GM23338 (cell line): ENCODE measurements at regions not wholly inside any gene's neighbourhood (a gene's known extent, or its start where the extent isn't known, plus 50 kb on each side); places are given as distances from the start of the nearest gene placed in this dataset.

Source experiments
- ATAC-seq: fragments of 200-7000 bp; cut with Tn5 transposase; 3 replicates; pipeline ENCODE4 v1.9.1; 2020
- DNase-seq: peaks from one replicate; pipeline ENCODE4 v3.0.0-alpha.2; 2015; ENCODE audit warnings: low spot score
- H2AFZ ChIP-seq: fragments of 200-600 bp; sonication (generic); 2 replicates; pipeline ENCODE4 v1.8.0; 2016; ENCODE audit warnings: antibody characterized with exemption, mild to moderate bottlenecking, moderate library complexity
- H3F3A ChIP-seq: fragments of 200-600 bp; sonication (generic); replicated peaks from 2 replicates; pipeline ENCODE4 v1.8.0; 2017; ENCODE audit warnings: antibody characterized with exemption, mixed run types, low read depth
- H3K27ac ChIP-seq: fragments of 200-600 bp; sonication (generic); 2 replicates; pipeline ENCODE4 v1.6.1; 2016; ENCODE audit warnings: low read depth
- H3K27me3 ChIP-seq: fragments of 200-600 bp; sonication (generic); 2 replicates; pipeline ENCODE4 v1.8.0; 2016; ENCODE audit warnings: mild to moderate bottlenecking, mixed run types, moderate library complexity; ENCODE audit not compliant: insufficient read depth
- H3K36me3 ChIP-seq: fragments of 200-600 bp; sonication (generic); 2 replicates; pipeline ENCODE4 v1.8.0; 2016; ENCODE audit warnings: mild to moderate bottlenecking; ENCODE audit not compliant: insufficient read depth
- H3K4me1 ChIP-seq: fragments of 200-600 bp; sonication (generic); 2 replicates; pipeline ENCODE4 v1.8.0; 2016; ENCODE audit warnings: mild to moderate bottlenecking, moderate library complexity; ENCODE audit not compliant: insufficient read depth
- H3K4me2 ChIP-seq: fragments of 200-600 bp; sonication (generic); 2 replicates; pipeline ENCODE4 v1.7.1; 2017; ENCODE audit warnings: mixed run types
- H3K4me3 ChIP-seq: fragments of 200-600 bp; sonication (generic); 2 replicates; pipeline ENCODE4 v1.6.1; 2016; ENCODE audit warnings: mixed run types
- H3K79me2 ChIP-seq: fragments of 200-600 bp; sonication (generic); replicated peaks from 2 replicates; pipeline ENCODE4 v1.8.0; 2017; ENCODE audit warnings: mild to moderate bottlenecking; ENCODE audit not compliant: insufficient read depth
- H3K9me2 ChIP-seq: fragments of 200-600 bp; sonication (generic); 2 replicates; pipeline ENCODE4 v1.8.0; 2017; ENCODE audit not compliant: insufficient read depth
- H4K20me1 ChIP-seq: fragments of 200-600 bp; sonication (generic); replicated peaks from 2 replicates; pipeline ENCODE4 v1.8.0; 2017; ENCODE audit warnings: mild to moderate bottlenecking; ENCODE audit not compliant: insufficient read depth
- H3K27ac Mint-ChIP-seq: 2 replicates; pipeline ENCODE4 v1.8.0; 2020; ENCODE audit warnings: inconsistent platforms, mild to moderate bottlenecking, moderate library complexity, mixed read lengths
- H3K27me3 Mint-ChIP-seq: 3 replicates; pipeline ENCODE4 v1.8.0; 2022; ENCODE audit warnings: low read depth, mild to moderate bottlenecking, moderate library complexity, mixed read lengths, inconsistent platforms; ENCODE audit not compliant: insufficient read depth, poor library complexity
- H3K36me3 Mint-ChIP-seq: 3 replicates; pipeline ENCODE4 v1.8.0; 2021; ENCODE audit warnings: low read depth, mild to moderate bottlenecking, inconsistent platforms, moderate library complexity, mixed read lengths
- H3K4me1 Mint-ChIP-seq: 3 replicates; pipeline ENCODE4 v1.8.0; 2020; ENCODE audit warnings: mild to moderate bottlenecking, inconsistent platforms, mixed read lengths
- H3K4me3 Mint-ChIP-seq: 3 replicates; pipeline ENCODE4 v1.8.0; 2021; ENCODE audit warnings: moderate library complexity, mild to moderate bottlenecking, inconsistent platforms, mixed read lengths
- H3K9me3 Mint-ChIP-seq: 3 replicates; pipeline ENCODE4 v1.8.0; 2020; ENCODE audit warnings: moderate library complexity, mild to moderate bottlenecking, inconsistent platforms, mixed read lengths
- CREB1 ChIP-seq: fragments of 250-450 bp; sonication (Bioruptor Pico); IDR thresholded peaks from 2 replicates; pipeline ENCODE4 v1.5.0; 2020; ENCODE audit warnings: low read depth, mild to moderate bottlenecking, moderate library complexity
- CTCF ChIP-seq, 2 experiments: fragments of 200-600 bp in 1 of 2; sonication (generic) in 1 of 2; conservative IDR thresholded peaks; 2 replicates each; pipeline versions ENCODE4 v1.5.1 to v1.6.1; 2016 to 2017; ENCODE audit warnings: antibody characterized with exemption in 2 of 2, low read depth in 2 of 2, mild to moderate bottlenecking in 2 of 2, moderate library complexity in 1 of 2
- ETS1 ChIP-seq: IDR thresholded peaks from 2 replicates; pipeline ENCODE4 v1.6.1; 2016; ENCODE audit warnings: antibody characterized with exemption
- EZH2 ChIP-seq: fragments of 200-600 bp; sonication (generic); IDR thresholded peaks from one replicate; pipeline ENCODE4 v1.8.0; 2017; ENCODE audit warnings: antibody characterized with exemption, mild to moderate bottlenecking, low read depth; ENCODE audit not compliant: unreplicated experiment
- EZH2phosphoT487 ChIP-seq: fragments of 200-600 bp; sonication (generic); IDR thresholded peaks from one replicate; pipeline ENCODE4 v1.8.1; 2018; ENCODE audit warnings: antibody characterized with exemption; ENCODE audit not compliant: unreplicated experiment
- JUNB ChIP-seq: IDR thresholded peaks from one replicate; pipeline ENCODE4 v1.6.1; 2016; ENCODE audit warnings: antibody characterized with exemption; ENCODE audit not compliant: unreplicated experiment
- NANOG ChIP-seq: IDR thresholded peaks from 2 replicates; pipeline ENCODE4 v1.6.1; 2016; ENCODE audit warnings: antibody characterized with exemption, borderline replicate concordance
- POLR2AphosphoS5 ChIP-seq: IDR thresholded peaks from 2 replicates; pipeline ENCODE4 v1.6.1; 2016; ENCODE audit warnings: antibody characterized with exemption, low read depth
- REST ChIP-seq: IDR thresholded peaks from one replicate; pipeline ENCODE4 v1.6.1; 2018; ENCODE audit warnings: antibody characterized with exemption; ENCODE audit not compliant: unreplicated experiment
- STAT1 ChIP-seq: IDR thresholded peaks from one replicate; pipeline ENCODE4 v1.6.1; 2016; ENCODE audit warnings: antibody characterized with exemption; ENCODE audit not compliant: unreplicated experiment
- ZNF114 ChIP-seq: fragments of 250-450 bp; sonication (Bioruptor Pico); IDR thresholded peaks from 2 replicates; pipeline ENCODE4 v1.5.0; 2020; ENCODE audit warnings: mild to moderate bottlenecking, moderate library complexity
- ZNF331 ChIP-seq: fragments of 250-450 bp; sonication (Bioruptor Pico); IDR thresholded peaks from 2 replicates; pipeline ENCODE4 v1.5.0; 2020; ENCODE audit warnings: low read depth, mild to moderate bottlenecking, moderate library complexity
- TF ChIP-seq, protein P1 (sequence below): fragments of 250-450 bp; sonication (Bioruptor Pico); IDR thresholded peaks from 2 replicates; pipeline ENCODE4 v1.5.0; 2020; ENCODE audit warnings: mild to moderate bottlenecking, moderate library complexity

DNA sequence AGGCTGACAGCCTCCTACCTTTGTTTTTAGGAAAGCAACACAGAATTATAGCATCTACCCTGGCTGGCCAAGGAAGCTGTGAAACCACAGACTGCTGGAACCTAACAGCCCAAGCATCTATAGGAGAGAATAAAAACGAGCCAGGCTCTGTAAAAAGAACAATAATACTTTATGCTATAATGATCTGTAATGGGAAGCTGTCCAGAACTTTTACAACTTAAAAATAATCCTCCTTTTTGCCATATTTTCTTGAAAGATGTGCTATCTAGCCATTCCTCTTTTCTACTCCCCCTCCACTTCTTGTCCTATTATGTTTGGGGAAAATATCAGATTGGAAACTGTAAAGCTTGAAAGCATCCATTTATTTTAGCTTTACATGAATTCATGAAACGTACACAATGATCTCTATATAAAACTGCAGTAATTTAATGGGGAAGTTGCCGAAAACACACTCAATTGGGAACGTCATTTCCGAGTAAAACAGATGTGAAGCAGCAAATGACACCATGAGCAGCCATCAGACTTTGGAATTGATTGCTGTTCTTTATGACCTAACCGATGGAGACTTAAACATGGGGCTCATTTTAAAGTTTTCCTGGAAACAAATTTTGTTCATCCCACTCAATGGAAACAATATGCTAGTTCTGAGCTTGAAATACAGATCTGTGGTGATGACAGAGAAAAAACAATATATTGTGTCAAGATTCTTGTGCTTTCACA, 450.3 kb upstream of the CLINT1 start:
- H3K27ac Mint-ChIP-seq: no peak overlapping the region
- ATAC-seq: no peak

More for the DNA sequence above, 450.3 kb upstream of the CLINT1 start:
- H2AFZ ChIP-seq: no peak overlapping the region
- no peak overlapping the region for H3K27ac ChIP-seq
- Mint-ChIP-seq H3K9me3 (no peaks in the 10 kb centered on the region), H3K4me3 (no peak overlapping the region), H3K4me1 (peaks cover 33% of the 10 kb centered on the region), H3K27me3 (peaks cover 7% of the 10 kb centered on the region), H3K36me3 (no peaks in the 10 kb centered on the region)
- H4K20me1 ChIP-seq: no peaks in the 10 kb centered on the region
- H3K27me3 ChIP-seq: no peaks in the 10 kb centered on the region
- no peaks in the 10 kb centered on the region for H3K79me2 ChIP-seq
- no peaks in the 10 kb centered on the region for H3K36me3 ChIP-seq
- H3K9me2 ChIP-seq: peaks cover 3% of the 10 kb centered on the region; the same call in 1 of the 2 replicates
- H3K4me3 ChIP-seq: no peak overlapping the region
- peaks cover 11% of the 10 kb centered on the region for H3K4me1 ChIP-seq
- DNase-seq: no peak
- H3F3A ChIP-seq: no peaks in the 10 kb centered on the region
- no peak for TF ChIP-seq CREB1
- TF ChIP-seq REST: no peak
- TF ChIP-seq EZH2phosphoT487: no peak
- no peak for TF ChIP-seq EZH2
- no peak for TF ChIP-seq POLR2AphosphoS5
- no peak for TF ChIP-seq CTCF (conservative IDR thresholded peaks at IDR 0.05; ENCODE audit: low read depth in 2 of 2)
- no peak for TF ChIP-seq NANOG
- no peak for TF ChIP-seq ZNF114 (CRISPR knock-in tag)
- TF ChIP-seq ETS1: no peak
- no peak for TF ChIP-seq STAT1
- TF ChIP-seq ZNF331 (CRISPR knock-in tag): no peak
- TF ChIP-seq, protein P1, sequence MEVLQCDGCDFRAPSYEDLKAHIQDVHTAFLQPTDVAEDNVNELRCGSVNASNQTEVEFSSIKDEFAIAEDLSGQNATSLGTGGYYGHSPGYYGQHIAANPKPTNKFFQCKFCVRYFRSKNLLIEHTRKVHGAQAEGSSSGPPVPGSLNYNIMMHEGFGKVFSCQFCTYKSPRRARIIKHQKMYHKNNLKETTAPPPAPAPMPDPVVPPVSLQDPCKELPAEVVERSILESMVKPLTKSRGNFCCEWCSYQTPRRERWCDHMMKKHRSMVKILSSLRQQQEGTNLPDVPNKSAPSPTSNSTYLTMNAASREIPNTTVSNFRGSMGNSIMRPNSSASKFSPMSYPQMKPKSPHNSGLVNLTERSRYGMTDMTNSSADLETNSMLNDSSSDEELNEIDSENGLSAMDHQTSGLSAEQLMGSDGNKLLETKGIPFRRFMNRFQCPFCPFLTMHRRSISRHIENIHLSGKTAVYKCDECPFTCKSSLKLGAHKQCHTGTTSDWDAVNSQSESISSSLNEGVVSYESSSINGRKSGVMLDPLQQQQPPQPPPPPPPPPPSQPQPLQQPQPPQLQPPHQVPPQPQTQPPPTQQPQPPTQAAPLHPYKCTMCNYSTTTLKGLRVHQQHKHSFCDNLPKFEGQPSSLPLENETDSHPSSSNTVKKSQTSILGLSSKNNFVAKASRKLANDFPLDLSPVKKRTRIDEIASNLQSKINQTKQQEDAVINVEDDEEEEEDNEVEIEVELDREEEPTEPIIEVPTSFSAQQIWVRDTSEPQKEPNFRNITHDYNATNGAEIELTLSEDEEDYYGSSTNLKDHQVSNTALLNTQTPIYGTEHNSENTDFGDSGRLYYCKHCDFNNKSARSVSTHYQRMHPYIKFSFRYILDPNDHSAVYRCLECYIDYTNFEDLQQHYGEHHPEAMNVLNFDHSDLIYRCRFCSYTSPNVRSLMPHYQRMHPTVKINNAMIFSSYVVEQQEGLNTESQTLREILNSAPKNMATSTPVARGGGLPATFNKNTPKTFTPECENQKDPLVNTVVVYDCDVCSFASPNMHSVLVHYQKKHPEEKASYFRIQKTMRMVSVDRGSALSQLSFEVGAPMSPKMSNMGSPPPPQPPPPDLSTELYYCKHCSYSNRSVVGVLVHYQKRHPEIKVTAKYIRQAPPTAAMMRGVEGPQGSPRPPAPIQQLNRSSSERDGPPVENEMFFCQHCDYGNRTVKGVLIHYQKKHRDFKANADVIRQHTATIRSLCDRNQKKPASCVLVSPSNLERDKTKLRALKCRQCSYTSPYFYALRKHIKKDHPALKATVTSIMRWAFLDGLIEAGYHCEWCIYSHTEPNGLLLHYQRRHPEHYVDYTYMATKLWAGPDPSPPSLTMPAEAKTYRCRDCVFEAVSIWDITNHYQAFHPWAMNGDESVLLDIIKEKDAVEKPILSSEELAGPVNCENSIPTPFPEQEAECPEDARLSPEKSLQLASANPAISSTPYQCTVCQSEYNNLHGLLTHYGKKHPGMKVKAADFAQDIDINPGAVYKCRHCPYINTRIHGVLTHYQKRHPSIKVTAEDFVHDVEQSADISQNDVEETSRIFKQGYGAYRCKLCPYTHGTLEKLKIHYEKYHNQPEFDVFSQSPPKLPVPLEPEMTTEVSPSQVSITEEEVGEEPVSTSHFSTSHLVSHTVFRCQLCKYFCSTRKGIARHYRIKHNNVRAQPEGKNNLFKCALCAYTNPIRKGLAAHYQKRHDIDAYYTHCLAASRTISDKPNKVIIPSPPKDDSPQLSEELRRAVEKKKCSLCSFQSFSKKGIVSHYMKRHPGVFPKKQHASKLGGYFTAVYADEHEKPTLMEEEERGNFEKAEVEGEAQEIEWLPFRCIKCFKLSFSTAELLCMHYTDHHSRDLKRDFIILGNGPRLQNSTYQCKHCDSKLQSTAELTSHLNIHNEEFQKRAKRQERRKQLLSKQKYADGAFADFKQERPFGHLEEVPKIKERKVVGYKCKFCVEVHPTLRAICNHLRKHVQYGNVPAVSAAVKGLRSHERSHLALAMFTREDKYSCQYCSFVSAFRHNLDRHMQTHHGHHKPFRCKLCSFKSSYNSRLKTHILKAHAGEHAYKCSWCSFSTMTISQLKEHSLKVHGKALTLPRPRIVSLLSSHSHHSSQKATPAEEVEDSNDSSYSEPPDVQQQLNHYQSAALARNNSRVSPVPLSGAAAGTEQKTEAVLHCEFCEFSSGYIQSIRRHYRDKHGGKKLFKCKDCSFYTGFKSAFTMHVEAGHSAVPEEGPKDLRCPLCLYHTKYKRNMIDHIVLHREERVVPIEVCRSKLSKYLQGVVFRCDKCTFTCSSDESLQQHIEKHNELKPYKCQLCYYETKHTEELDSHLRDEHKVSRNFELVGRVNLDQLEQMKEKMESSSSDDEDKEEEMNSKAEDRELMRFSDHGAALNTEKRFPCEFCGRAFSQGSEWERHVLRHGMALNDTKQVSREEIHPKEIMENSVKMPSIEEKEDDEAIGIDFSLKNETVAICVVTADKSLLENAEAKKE (CRISPR knock-in tag): no peak
- no peak for TF ChIP-seq JUNB
- no peak overlapping the region for H3K4me2 ChIP-seq
